GM19043 (cell line): ENCODE measurements at regions not wholly inside any gene's neighbourhood (a gene's known extent, or its start where the extent isn't known, plus 50 kb on each side); places are given as distances from the start of the nearest gene placed in this dataset.
A peak's percentile ranks its signal among the peaks of the same experiment; 100 is the strongest.

Experiments
- ATAC-seq: cut with Tn5 transposase; IDR thresholded peaks from one replicate; pipeline ENCODE4 v1.9.1; 2021; ENCODE audit warnings: low read depth; ENCODE audit not compliant: unreplicated experiment

DNA sequence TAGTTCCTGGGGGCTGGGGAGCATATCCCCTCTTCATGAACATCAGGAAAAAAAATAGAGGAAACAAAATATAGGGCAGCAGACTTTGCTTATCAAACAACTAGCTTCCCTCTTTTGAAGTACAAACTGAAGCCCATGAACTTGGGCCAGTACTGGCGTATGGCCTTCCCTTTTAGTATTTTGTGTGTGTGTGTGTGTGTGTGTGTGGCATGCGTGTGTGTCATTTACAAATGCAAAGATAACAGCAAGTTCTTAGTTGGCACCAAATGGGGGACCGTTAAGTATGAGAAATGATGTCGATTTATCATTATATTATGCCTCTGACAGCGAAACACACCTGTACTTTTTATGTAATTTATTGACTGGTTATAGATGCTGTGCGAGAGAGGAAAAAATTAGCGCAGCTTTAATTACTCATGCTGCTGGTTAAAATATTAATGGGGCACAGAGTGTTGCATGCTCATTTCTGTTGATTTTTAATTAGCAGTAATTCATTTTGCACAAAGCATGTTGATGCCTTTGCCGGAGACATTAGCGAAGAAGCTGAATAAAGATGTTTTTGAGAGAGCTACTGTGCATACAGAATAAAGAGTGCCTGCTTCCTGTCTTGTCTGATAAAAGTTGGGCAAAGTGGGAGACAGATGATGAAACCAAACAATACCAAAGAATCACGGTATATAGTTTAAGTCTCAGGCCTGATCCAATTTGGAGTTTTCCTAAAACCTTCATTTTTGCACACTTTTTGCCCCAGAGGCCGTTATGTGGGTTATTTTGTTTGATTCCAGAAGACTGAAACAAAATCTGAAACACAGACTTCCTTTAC, 297.1 kb downstream of the SATB1 start:
- ATAC-seq = no peak

DNA sequence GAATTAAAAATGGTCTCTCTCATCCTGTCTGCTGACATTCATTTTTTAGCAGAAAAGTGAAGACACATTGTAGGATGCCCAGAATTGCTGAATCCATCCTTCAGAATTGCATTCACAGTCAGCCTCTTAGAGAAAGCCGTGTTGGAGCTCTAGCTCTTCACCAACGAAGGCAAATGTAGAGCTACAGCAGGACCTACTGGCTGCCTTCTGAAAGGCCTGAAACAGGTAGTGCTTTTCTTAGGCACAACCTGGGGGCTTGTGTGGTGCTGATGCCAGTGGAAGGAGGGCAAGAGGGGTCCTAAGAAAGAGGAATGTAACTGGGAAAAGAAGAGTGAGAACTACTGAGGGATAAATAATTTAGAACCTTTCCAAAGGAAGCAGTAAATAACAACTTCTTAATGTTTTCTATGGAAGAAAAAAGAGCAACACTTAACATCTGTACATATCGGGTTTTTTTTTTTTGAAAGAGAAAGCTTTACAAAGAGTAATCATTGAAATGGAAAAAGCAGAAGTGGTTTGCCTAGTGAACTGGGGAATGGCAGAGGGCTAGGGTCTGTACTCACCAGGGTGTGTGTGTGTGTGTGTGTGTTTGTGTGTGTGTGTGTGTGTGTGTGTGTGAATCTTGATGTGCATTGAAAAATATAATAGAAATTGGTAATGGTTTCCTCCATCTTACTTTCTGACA, 297.8 kb downstream of the SATB1 start:
- peak; percentile 96 for ATAC-seq

DNA sequence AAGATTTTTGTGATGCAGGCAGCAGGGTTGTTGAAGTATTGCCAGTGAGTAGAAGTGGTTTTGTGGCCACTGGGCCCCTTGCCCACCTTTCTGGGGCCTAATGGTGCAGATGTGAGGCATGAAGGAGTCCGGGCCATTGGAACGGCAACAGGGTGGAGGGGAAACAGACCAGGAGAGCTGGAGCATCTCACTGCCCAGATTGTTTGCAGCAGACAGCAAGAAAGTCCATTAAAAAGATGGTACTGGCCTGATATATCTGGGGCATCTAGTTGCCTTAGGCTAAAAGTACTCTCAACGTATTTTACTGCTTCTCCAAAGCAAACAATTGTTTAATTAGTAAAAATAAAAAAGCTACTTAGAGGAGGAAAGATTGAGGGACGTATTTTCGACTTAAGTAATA, 298.4 kb downstream of the SATB1 start:
- ATAC-seq = no peak

DNA sequence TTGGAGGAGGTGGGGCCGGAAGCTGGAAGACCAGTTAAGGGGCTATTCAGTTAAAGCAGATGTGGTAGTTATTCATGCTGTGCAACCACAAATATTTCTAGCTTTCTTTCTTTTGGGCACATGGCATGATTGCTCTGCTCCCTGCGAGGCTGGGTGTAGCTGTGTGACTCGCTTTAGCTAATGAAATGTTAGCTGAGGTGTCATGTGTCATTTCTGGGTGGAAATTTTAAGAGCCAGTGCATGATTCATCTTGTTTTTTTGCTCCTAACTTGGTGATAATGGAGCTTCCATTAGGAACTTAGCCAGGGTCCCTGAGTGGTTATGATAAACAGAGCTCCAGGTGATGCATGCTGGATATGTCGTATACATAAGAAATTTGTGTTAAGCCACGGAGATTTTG, 300.6 kb downstream of the SATB1 start:
- ATAC-seq = no peak

DNA sequence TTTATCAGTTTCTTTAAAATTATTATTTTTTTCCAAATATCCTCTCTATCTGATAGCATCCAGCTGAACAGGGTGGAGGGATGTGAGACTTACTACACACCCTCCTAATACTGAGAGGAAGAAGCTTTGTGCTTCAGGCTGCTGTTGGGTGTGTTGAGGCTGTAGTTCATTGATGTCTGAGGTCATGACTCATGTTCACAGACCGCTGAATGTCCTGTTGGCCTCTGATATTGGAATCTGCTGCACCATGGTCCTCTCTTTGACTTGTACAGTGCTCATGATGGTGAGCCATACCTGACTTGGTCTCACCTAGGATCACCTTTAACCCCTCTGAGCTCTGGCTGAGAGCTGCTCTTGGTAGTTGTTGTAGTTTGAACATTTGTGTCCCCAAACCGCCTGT, 302.9 kb downstream of the SATB1 start:
- ATAC-seq = no peak

DNA sequence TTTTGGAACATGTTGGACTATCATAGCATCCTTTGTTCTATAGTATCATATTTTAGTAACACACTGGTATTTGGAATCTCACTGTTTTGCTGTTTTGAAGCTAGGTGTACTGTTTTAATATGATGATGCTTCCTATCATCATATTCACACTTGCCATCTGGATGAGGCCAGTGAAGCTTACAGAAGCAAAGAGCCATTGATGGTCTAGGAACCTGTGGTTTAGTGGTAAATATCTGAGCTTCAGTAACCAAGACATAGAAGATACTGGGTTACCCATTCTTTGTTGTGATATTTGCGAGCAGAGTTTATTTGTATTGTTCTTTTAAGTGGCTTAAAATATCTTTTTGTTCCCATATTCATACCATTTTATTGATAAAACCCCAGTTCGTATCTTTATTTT, 304.1 kb downstream of the SATB1 start:
- ATAC-seq = no peak

DNA sequence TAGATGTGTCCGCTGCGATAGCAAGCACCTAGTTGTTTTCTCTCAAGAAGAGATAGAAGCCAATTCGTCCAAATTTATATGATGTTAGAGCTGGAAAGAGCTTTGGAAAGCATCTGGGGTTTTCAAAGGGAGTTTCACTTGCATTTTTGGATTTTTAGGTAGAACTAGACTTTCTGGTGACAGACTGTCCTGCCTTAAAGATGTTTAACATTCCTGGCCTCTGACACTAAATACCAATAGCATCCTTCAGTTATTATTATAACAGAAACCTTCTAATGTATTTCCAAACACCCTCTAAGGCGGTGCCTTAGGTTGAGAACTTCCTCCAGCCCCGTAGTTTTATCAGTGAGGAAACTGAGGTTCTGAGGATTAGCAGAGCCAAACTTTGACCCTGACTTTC, 305.3 kb downstream of the SATB1 start:
- no peak for ATAC-seq

DNA sequence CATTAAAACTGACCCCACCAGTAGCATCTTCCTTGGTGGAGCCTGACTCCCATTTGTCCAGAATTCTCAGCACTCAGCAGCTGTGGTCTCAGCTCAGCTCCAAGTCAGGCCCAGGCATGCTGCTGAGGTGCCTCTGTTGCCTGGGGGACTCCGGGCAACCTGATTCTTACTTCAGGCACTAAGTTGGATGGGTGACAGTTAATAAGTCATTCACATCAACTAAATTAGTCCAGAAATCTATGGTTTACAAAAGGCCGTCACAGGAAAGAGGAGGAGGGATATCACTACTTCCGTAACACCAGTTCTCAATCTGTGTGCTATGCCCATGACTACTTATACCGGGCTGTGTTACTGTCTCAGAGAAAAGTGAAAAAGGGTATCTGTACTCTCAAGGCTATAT, 310.2 kb downstream of the SATB1 start:
- no peak for ATAC-seq

DNA sequence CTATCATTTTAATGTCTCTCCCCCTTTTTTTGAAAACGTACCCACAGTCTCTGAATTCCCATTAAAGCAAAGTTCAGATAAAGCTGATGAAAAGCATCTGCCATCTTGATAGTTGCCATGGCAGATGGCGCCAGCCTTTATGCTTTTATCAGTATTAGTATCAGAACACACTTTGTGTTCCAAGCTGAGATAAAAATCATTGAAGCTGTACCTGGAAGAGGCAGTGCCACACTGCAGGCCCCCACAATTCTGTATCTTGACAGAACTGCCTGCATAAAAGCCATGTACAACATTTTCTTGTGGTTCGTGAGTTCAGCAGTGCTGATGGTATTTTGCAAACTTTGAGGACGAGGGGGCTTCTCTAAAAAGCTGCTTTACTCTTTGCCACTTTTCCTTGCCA, 311.7 kb downstream of the SATB1 start:
- ATAC-seq = no peak

DNA sequence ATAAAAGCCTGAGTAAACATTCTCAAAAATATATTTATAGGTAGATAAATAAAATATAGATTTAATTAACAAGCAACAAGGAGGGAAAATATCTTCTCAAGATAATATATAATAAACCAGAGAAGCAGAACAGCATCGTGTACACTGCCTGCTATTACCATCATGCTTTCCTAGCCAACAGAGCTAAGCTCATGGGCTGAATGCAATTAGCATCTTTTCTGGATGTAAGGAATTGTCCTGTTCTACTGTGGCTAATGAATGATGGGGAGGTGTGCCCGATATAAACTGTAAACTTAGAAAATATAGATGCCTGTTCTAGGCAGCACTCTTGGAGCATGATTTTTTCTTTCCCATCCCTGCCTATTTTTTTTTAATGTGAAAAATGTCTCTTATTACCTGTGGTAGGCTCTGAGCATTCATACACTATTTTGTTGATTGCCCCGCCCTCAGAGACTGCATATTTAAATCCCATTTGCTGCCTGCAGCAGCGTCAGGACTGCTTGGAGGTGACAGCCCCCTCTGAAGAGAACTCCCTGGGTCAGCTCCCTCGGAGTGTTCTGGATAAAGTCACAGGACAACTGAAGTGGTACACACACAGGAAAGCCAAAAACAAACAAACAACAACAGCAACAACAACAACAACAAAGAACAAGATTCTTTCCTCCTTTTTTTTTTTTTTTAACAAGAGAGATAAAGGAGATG, 312.3 kb downstream of the SATB1 start:
- no peak for ATAC-seq

DNA sequence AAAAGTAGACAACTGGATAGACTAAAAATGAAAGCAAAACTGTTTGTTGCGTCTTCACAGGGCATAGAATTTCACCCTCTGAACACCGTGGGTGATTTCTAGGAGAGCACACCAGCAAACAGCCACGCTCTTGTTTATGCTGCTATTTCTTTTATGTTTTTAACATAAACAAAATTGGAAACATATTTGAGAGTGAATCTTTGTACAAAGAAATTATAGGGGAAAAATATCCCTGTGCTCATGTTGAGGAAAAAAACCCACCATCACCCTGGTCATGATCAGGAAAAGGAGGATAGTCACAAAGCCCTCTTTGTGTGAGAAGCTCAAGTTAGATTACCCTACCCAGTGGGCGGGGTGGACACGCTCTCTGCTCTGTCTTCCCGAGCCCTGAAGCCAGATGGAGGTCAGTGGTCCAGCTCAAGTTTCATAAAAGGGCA, 313.3 kb downstream of the SATB1 start:
- peak; percentile 81 for ATAC-seq

DNA sequence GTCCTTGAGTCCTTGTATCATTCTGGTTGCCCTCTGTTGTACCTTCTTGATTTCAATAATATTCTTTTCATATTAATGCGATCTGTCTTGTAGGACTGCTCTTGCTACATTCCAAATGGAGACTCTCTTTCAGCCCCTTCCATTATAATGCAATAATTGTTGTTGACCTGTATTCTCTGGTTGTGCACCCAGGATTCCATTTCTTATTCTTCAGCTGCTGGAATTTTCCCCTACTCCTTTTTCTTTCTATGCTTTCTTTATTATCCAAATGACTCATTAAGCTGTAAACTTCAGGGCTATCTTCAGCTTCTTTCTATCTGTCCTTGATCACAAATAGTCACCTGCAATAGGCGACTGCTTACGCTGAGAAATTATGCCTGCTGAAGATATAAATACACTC, 321.5 kb downstream of the SATB1 start:
- no peak for ATAC-seq

DNA sequence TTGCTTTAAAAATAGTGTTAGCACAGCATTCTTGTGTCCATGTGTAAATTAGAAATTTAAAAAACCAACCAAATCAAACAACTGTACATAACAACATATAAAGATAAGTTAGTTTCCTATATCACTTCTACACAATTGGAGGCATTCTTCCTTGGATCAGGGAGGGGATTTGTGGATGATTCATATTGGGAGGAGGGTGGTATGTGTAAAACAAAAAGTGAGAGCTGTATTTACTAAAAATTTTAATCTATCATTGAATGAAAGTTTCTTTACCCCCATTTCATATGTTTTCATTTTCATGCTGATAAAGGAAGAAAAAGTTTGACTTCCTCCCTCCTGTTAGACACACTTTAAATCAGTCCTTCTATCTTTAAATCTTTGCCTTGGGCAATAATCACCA, 325.0 kb downstream of the SATB1 start:
- no peak for ATAC-seq

DNA sequence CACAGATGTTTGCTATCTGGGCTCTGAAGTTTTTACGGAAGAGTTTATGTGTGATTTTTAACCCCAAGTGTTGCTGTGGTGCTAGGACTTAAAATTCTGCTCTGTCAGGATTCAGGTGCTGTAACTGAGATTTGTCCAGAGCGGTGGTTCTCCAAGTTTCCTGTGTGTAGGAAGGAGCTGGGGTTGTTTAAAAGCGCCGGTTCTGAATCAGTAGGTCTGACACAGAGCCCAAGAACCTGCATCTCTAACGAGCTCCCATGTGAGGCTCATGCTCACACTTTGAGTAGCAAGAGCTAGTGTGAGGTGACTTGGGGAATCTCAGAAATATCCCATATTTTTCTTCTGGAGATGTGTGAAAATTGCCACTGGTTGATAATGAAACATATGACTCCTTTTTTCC, 325.5 kb downstream of the SATB1 start:
- no peak for ATAC-seq

DNA sequence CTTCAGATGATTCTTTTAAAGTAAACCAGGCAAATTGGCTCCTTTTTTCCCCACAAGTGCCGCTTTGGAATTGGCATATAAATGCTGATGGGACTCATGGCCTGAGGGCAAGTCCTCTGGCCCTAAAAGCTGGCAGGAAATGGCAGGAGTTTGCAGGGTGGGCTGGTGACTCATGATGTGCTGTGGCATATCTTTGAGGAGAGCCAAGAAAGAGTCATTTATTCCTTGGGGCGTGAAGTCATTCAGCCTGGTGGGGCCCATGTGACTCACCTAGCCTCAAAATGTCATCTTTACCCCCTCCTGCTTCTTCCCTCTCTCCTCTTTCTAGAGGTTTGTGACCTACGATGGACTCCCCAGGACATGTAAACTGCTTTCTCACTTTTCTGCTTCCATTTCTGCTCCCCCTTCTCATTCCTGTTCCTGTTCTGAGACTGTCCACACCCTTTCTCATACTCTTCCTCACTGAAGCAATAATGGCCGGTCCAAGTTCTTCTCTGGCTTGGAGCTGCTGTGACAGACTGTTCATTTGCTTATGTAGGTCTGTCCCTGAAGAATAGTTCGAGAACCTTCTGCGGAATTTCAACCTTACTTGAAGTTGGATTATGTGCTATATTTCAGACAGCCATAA, 326.1 kb downstream of the SATB1 start:
- no peak for ATAC-seq

DNA sequence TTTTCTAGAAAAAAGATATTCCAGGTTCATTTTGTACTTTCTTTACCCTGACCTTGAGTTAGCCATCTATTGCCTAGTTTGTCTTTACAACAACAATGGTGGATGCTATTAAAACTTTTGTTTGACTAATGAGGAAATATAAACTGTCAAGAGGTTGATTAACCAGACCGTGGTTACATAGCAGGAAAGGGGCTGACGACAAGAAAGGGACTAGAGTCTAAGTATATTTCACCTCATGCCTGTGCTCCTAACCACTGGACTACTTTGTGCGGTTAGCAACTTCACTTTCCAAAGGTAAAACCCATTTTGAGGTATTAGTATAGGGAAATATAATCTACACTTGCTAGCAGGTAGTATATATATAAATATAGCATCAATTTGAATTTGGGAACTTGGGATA, 327.1 kb downstream of the SATB1 start:
- ATAC-seq = no peak

DNA sequence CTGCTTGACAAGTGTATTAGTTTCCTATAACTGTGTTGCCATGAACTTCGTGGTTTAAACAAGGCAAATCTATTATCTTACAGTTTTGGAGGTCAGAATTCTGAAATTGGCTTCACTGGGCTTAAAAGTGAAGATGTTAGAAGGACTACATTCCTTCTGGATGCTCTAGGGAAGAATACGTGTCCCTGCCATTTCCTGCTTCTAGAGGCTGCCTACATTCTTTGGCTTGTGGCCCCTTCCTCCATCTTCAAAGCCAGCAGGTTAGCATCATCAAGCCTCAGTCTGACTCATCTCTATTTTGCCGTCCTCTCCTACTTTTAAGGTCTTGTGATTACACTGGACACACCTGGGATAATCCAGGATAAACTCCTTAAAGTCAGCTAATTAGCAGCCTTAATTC, 327.7 kb downstream of the SATB1 start:
- no peak for ATAC-seq

DNA sequence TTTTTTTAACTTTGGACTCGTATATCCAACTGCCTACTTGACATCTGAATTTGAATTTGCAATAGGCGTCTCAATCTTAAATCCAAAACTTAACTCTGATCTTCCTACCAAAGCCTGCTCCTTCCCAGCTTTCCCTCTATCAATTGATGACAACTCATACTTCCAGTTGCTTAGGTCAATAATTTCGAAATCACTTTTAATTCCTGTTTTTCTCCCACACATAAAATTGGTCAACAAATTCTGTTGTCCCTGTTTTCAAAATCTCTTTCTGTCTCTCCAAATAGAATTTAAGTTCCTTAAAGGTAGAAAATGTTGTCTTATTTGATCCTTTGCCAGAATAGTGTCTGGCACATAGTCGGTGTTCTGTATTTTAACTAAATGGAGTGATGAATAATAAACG, 332.4 kb downstream of the SATB1 start:
- no peak for ATAC-seq

DNA sequence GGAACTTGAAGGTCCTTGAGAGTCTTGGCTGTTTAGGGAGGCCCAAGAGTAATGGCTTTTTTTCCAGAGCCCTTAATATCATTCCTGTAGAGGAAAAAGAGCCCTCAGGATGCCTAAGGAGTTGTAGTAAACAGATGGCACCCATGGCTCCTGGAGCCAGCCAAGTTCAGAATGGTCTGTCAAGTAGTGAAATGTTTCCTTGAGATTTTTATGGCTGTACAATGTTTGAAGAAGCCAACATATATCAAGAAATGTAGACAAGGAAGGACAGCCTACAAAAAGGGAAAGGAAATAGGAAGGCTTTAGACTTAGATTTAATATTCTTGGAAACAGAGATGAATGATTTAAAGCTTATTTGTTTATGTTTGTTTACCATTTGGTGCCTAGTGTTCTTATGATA, 334.8 kb downstream of the SATB1 start:
- ATAC-seq = no peak

DNA sequence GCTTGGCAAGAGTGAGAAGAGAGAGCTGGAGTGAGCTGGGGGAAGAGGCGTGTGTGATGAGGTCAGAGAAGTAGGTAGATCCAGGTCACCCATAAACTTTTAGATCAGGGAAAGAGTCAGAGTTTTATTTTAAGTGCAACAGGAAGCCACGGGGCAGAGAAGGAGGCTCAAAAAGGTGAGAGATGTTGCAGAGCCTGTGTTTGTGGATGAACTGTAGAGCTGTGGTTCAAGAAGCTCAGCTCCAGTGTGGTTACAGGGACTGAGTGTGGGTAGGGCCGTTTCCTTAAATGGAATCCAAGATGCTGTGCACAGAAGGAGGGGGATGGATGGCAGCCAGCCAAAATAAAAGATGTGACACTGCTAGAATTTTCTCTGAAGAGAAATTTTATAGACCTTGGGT, 337.2 kb downstream of the SATB1 start:
- ATAC-seq = no peak

DNA sequence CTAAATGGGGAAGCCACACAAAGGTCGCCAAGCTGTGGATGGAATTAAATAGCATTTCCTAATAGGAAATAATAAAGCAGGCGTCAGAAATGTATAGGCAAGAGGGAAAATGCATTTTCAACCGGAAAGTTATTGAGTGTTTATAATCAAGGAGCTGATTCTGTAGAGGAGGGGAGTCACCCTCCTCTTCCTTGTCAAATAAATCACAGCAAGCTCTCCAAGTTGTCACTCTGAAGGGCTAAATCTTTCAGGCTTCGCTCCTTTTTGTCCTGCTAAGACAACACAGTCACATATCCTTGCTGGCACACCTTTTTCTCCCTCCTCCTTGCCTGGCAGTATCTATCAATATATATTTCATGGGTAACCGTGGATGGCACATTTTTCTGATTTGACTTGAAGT, 338.4 kb downstream of the SATB1 start:
- ATAC-seq = no peak
